ENCODE measurements at regions not wholly inside any gene's neighbourhood (a gene's known extent, or its start where the extent isn't known, plus 50 kb on each side); places are given as distances from the start of the nearest gene placed in this dataset.

- Histone ChIP-seq H3K4me3 (no peak overlapping the region), H3K4me1 (peaks cover 0 to 4% (median 0%) of the 10 kb centered on the region in 9 donors), H3K27ac (no peak overlapping the region), H3K36me3 (no peaks in the 10 kb centered on the region), H3K27me3 (peaks cover 0 to 41% (median 28%) of the 10 kb centered on the region in 7 donors), H3K9me3 (no peaks in the 10 kb centered on the region)
- no peak for DNase-seq
- no peak for TF ChIP-seq CTCF (IDR thresholded peaks at IDR 0.05)
- 70 to 71% methylated on average over 16 of the region's 16 CpGs for WGBS, 2 donors
- intact Hi-C loops (cut with DNase I): no loop called here
- no peak for ATAC-seq
Observed at GRCh38 chr15:79204886-79205675, 77.4 kb upstream of the ANKRD34C start.

- no peak overlapping the region for H3K4me3 ChIP-seq
- no peak for ATAC-seq
- no peak for DNase-seq
- H3K27me3 ChIP-seq: peaks cover 0 to 27% (median 10%) of the 10 kb centered on the region in 7 donors
- H3K9me3 ChIP-seq: no peaks in the 10 kb centered on the region
- 92 to 93% methylated on average over 6 of the region's 6 CpGs for WGBS, 2 donors
- H3K36me3 ChIP-seq: no peaks in the 10 kb centered on the region
- H3K4me1 ChIP-seq: no peaks in the 10 kb centered on the region
- intact Hi-C loops (cut with DNase I): no loop called here
- no peak overlapping the region for H3K27ac ChIP-seq
- TF ChIP-seq CTCF (IDR thresholded peaks at IDR 0.05): no peak
Observed at GRCh38 chr15:79198461-79198860, 84.1 kb upstream of the ANKRD34C start.

- 60 to 62% methylated on average over 7 of the region's 7 CpGs for whole genome bisulfite sequencing, 2 donors
Observed at GRCh38 chr15:79197285-79197684, 85.2 kb upstream of the ANKRD34C start.

GRCh38 chr15:79195802-79196201 lies 86.7 kb upstream of the ANKRD34C start:
- 64 to 75% methylated on average over 5 of the region's 5 CpGs for WGBS, 2 donors
- no peak for DNase-seq
- no peaks in the 10 kb centered on the region for H3K9me3 ChIP-seq
- H3K4me3 ChIP-seq: no peak overlapping the region
- ATAC-seq: no peak
- H3K27me3 ChIP-seq: peaks cover 0 to 23% (median 0%) of the 10 kb centered on the region in 7 donors
- intact Hi-C loops (cut with DNase I): no loop called here
- no peak for TF ChIP-seq CTCF (IDR thresholded peaks at IDR 0.05)
- no peak overlapping the region for H3K27ac ChIP-seq
- H3K36me3 ChIP-seq: no peaks in the 10 kb centered on the region
- no peaks in the 10 kb centered on the region for H3K4me1 ChIP-seq

More at GRCh38 chr15:79197285-79197684, 85.2 kb upstream of the ANKRD34C start:
- Histone ChIP-seq H3K4me1 (no peaks in the 10 kb centered on the region), H3K27me3 (peaks cover 0 to 24% (median 10%) of the 10 kb centered on the region in 7 donors), H3K36me3 (no peaks in the 10 kb centered on the region), H3K27ac (no peak overlapping the region), H3K9me3 (no peaks in the 10 kb centered on the region), H3K4me3 (no peak overlapping the region)
- DNase-seq: no peak
- TF ChIP-seq CTCF (IDR thresholded peaks at IDR 0.05): no peak
- intact Hi-C loops (cut with DNase I): no loop called here
- no peak for ATAC-seq

All from heart right ventricle (tissue), 16 donors.